GM21381 (cell line): ENCODE measurements at regions not wholly inside any gene's neighbourhood (a gene's known extent, or its start where the extent isn't known, plus 50 kb on each side); places are given as distances from the start of the nearest gene placed in this dataset.
A peak's percentile ranks its signal among the peaks of the same experiment; 100 is the strongest.

ENCODE experiments used
- ATAC-seq: cut with Tn5 transposase; IDR thresholded peaks from one replicate; pipeline ENCODE4 v1.9.1; 2021; ENCODE audit warnings: mild to moderate bottlenecking, moderate library complexity; ENCODE audit not compliant: unreplicated experiment

GRCh38 chr6:11366183-11366933 is 133.9 kb upstream of the NEDD9 start:
- ATAC-seq, result peak; percentile 74

GRCh38 chr6:11364971-11365397 is 132.5 kb upstream of the NEDD9 start:
- ATAC-seq, result no peak

GRCh38 chr6:11363881-11364576 is 131.6 kb upstream of the NEDD9 start:
- ATAC-seq, result no peak

GRCh38 chr6:11362564-11362963 is 130.1 kb upstream of the NEDD9 start:
- no peak for ATAC-seq

- no peak for ATAC-seq
These were observed 126.7 kb upstream of the NEDD9 start for GRCh38 chr6:11358904-11359830.

- ATAC-seq, result no peak
These were observed 124.8 kb upstream of the NEDD9 start for GRCh38 chr6:11357285-11357684.

- no peak for ATAC-seq
These were observed 124.1 kb upstream of the NEDD9 start for GRCh38 chr6:11356404-11357155.

- no peak for ATAC-seq
These were observed 121.5 kb upstream of the NEDD9 start for GRCh38 chr6:11353921-11354389.

- no peak for ATAC-seq
These were observed 117.8 kb upstream of the NEDD9 start for GRCh38 chr6:11350294-11350693.

GRCh38 chr6:11349880-11350279 is 117.4 kb upstream of the NEDD9 start:
- no peak for ATAC-seq

GRCh38 chr6:11346516-11346915 is 114.0 kb upstream of the NEDD9 start:
- peak; percentile 58 for ATAC-seq

GRCh38 chr6:11345536-11345935 is 113.1 kb upstream of the NEDD9 start:
- no peak for ATAC-seq

GRCh38 chr6:11343963-11344723 is 111.7 kb upstream of the NEDD9 start:
- no peak for ATAC-seq

GRCh38 chr6:11341867-11342266 is 109.4 kb upstream of the NEDD9 start:
- no peak for ATAC-seq

GRCh38 chr6:11341303-11341702 is 108.8 kb upstream of the NEDD9 start:
- ATAC-seq, result no peak

- no peak for ATAC-seq
These were observed 106.9 kb upstream of the NEDD9 start for GRCh38 chr6:11339380-11339779.

- ATAC-seq, result no peak
These were observed 104.8 kb upstream of the NEDD9 start for GRCh38 chr6:11337306-11337705.

GRCh38 chr6:11335826-11336225 is 103.4 kb upstream of the NEDD9 start:
- ATAC-seq, result no peak

GRCh38 chr6:11333132-11333849 is 100.8 kb upstream of the NEDD9 start:
- ATAC-seq, result peak; percentile 56
